ENCODE measurements at regions not wholly inside any gene's neighbourhood (a gene's known extent, or its start where the extent isn't known, plus 50 kb on each side); places are given as distances from the start of the nearest gene placed in this dataset.

DNA sequence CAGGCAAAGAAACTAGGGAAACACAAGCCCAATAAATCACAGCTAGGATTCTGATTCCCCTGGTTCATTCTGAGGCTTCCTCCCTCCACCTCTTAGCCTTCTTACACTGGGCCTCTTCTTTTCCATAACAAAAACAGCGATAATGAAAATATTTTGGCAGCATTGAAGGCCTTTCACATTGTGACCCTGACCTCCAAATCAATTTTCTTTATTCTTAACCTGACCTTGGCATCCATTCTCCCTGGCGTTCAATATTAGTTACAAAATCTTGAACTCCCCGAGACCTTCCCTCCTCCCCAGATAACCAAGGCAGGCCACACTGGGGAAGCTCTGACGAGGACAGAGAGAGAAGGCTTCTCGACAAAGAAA, 399.9 kb downstream of the ZSWIM6 start:
- TF ChIP-seq, protein P1, sequence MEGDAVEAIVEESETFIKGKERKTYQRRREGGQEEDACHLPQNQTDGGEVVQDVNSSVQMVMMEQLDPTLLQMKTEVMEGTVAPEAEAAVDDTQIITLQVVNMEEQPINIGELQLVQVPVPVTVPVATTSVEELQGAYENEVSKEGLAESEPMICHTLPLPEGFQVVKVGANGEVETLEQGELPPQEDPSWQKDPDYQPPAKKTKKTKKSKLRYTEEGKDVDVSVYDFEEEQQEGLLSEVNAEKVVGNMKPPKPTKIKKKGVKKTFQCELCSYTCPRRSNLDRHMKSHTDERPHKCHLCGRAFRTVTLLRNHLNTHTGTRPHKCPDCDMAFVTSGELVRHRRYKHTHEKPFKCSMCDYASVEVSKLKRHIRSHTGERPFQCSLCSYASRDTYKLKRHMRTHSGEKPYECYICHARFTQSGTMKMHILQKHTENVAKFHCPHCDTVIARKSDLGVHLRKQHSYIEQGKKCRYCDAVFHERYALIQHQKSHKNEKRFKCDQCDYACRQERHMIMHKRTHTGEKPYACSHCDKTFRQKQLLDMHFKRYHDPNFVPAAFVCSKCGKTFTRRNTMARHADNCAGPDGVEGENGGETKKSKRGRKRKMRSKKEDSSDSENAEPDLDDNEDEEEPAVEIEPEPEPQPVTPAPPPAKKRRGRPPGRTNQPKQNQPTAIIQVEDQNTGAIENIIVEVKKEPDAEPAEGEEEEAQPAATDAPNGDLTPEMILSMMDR (IDR thresholded peaks at IDR 0.05; ENCODE audit: low read depth, low read length, missing input control), result no peak
- TF ChIP-seq, protein P2, sequence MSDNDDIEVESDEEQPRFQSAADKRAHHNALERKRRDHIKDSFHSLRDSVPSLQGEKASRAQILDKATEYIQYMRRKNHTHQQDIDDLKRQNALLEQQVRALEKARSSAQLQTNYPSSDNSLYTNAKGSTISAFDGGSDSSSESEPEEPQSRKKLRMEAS (IDR thresholded peaks at IDR 0.05), result no peak
- TF ChIP-seq NR2F2 (IDR thresholded peaks at IDR 0.05), result peak; percentile 99
- no peak for TF ChIP-seq JUND (IDR thresholded peaks at IDR 0.05)
- TF ChIP-seq RXRA (IDR thresholded peaks at IDR 0.05), result peak; percentile 51 to 65
- TF ChIP-seq TAF1 (conservative IDR thresholded peaks at IDR 0.05), result no peak
- TF ChIP-seq GABPA (IDR thresholded peaks at IDR 0.05 in 1 of 2, conservative IDR thresholded peaks at IDR 0.05 in 1 of 2), result no peak
- TF ChIP-seq HNF4A (conservative IDR thresholded peaks at IDR 0.05), result peak in 1 of 2 donors; percentile 9
- TF ChIP-seq RAD21 (IDR thresholded peaks at IDR 0.05), result peak; percentile 18 to 24
- TF ChIP-seq, protein P3, sequence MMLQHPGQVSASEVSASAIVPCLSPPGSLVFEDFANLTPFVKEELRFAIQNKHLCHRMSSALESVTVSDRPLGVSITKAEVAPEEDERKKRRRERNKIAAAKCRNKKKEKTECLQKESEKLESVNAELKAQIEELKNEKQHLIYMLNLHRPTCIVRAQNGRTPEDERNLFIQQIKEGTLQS (IDR thresholded peaks at IDR 0.05), result no peak
- no peak for TF ChIP-seq FOXA2 (IDR thresholded peaks at IDR 0.05)
- no peak for TF ChIP-seq FOXA1 (IDR thresholded peaks at IDR 0.05)
- TF ChIP-seq HNF4G (IDR thresholded peaks at IDR 0.05), result no peak
- TF ChIP-seq, protein P4, sequence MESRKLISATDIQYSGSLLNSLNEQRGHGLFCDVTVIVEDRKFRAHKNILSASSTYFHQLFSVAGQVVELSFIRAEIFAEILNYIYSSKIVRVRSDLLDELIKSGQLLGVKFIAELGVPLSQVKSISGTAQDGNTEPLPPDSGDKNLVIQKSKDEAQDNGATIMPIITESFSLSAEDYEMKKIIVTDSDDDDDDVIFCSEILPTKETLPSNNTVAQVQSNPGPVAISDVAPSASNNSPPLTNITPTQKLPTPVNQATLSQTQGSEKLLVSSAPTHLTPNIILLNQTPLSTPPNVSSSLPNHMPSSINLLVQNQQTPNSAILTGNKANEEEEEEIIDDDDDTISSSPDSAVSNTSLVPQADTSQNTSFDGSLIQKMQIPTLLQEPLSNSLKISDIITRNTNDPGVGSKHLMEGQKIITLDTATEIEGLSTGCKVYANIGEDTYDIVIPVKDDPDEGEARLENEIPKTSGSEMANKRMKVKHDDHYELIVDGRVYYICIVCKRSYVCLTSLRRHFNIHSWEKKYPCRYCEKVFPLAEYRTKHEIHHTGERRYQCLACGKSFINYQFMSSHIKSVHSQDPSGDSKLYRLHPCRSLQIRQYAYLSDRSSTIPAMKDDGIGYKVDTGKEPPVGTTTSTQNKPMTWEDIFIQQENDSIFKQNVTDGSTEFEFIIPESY (IDR thresholded peaks at IDR 0.05), result no peak
- peak; percentile 25 for TF ChIP-seq YY1 (IDR thresholded peaks at IDR 0.05)
- TF ChIP-seq SP1 (IDR thresholded peaks at IDR 0.05), result no peak
- TF ChIP-seq EGR1 (IDR thresholded peaks at IDR 0.05; ENCODE audit: low read depth in 2 of 2), result no peak
- TF ChIP-seq, protein P5, sequence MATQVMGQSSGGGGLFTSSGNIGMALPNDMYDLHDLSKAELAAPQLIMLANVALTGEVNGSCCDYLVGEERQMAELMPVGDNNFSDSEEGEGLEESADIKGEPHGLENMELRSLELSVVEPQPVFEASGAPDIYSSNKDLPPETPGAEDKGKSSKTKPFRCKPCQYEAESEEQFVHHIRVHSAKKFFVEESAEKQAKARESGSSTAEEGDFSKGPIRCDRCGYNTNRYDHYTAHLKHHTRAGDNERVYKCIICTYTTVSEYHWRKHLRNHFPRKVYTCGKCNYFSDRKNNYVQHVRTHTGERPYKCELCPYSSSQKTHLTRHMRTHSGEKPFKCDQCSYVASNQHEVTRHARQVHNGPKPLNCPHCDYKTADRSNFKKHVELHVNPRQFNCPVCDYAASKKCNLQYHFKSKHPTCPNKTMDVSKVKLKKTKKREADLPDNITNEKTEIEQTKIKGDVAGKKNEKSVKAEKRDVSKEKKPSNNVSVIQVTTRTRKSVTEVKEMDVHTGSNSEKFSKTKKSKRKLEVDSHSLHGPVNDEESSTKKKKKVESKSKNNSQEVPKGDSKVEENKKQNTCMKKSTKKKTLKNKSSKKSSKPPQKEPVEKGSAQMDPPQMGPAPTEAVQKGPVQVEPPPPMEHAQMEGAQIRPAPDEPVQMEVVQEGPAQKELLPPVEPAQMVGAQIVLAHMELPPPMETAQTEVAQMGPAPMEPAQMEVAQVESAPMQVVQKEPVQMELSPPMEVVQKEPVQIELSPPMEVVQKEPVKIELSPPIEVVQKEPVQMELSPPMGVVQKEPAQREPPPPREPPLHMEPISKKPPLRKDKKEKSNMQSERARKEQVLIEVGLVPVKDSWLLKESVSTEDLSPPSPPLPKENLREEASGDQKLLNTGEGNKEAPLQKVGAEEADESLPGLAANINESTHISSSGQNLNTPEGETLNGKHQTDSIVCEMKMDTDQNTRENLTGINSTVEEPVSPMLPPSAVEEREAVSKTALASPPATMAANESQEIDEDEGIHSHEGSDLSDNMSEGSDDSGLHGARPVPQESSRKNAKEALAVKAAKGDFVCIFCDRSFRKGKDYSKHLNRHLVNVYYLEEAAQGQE (IDR thresholded peaks at IDR 0.05), result no peak
- no peak overlapping the region for H3K4me3 ChIP-seq (ENCODE audit: low read depth in 1 of 3, low read length in 3 of 3)
- WGBS, result 19% methylated on average over 5 of the region's 5 CpGs
- H3K9ac ChIP-seq (ENCODE audit: low read depth in 1 of 2, low read length in 2 of 2), result no peak overlapping the region
- no peak for DNase-seq (ENCODE audit: low spot score)
- no peaks in the 10 kb centered on the region for H3K9me3 ChIP-seq (ENCODE audit: control insufficient read depth in 4 of 4, low read length in 3 of 4)
- H3K4me1 ChIP-seq (ENCODE audit: control insufficient read depth in 4 of 4, insufficient read depth in 4 of 4, low read length in 3 of 4), result peaks cover 21 to 54% (median 38%) of the 10 kb centered on the region in 4 donors
- no peaks in the 10 kb centered on the region for H3K27me3 ChIP-seq (ENCODE audit: control insufficient read depth in 4 of 4, insufficient read depth in 4 of 4, low read length in 3 of 4)
- H3K27ac ChIP-seq (ENCODE audit: low read depth in 1 of 2, low read length in 2 of 2), result no peak overlapping the region
- H3K36me3 ChIP-seq (ENCODE audit: control insufficient read depth in 4 of 4, insufficient read depth in 3 of 4, low read depth in 1 of 4, low read length in 3 of 4), result no peaks in the 10 kb centered on the region
